ENCODE measurements at regions not wholly inside any gene's neighbourhood (a gene's known extent, or its start where the extent isn't known, plus 50 kb on each side); places are given as distances from the start of the nearest gene placed in this dataset.
"Not testable (repeated sequence)": the region's sequence is repeated elsewhere in the genome, so short reads cannot be mapped to it uniquely, and the experiment has no call there.

DNA sequence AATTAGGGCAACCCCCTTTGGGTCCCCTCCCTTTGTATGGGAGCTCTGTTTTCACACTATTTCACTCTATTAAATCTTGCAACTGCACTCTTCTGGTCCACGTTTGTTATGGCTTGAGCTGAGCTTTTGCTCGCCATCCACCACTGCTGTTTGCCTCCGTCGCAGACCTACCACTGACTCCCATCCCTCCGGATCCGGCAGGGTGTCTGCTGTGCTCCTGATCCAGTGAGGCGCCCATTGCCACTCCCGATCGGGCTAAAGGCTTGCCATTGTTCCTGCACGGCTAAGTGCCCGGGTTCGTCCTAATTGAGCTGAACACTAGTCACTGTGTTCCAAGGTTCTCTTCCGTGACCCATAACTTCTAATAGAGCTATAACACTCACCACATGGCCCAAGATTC, 1424.7 kb downstream of the SLITRK1 start:
- not testable (repeated sequence) for TF ChIP-seq CTCF (IDR thresholded peaks at IDR 0.05; ENCODE audit: low read depth, low read length); POLR2A (IDR thresholded peaks at IDR 0.05; ENCODE audit: extremely low read depth, insufficient read length); MAX (IDR thresholded peaks at IDR 0.05; ENCODE audit: low read depth, low read length)
